ENCODE measurements at regions not wholly inside any gene's neighbourhood (a gene's known extent, or its start where the extent isn't known, plus 50 kb on each side); places are given as distances from the start of the nearest gene placed in this dataset.

DNA sequence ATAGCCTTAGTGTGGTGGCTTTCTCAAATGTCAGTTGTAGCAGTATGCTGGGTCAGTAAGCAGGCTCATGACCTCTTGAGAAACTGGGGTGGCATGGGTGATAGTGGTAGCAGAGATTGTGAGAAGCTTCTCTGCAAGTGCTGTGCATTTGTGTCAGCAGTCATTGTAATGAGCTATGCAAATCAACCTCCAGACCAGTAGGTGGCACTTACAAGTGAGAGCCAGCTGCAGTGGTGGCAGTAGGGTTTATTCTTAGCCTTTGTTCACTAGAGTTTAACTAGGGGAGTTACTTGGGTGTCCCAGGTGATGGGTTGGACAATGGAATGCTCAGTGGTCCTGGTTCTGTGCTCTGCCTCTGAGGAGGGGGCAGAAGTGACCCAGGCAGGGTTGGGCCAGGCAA, 818.7 kb downstream of the PCDH7 start:
- Histone ChIP-seq H3K4me3 (ENCODE audit: low read depth, low read length) (no peak overlapping the region), H3K36me3 (no peaks in the 10 kb centered on the region), H3K9me3 (no peaks in the 10 kb centered on the region), H3K27me3 (no peaks in the 10 kb centered on the region), H3K4me1 (no peaks in the 10 kb centered on the region)
- TF ChIP-seq, protein P1, sequence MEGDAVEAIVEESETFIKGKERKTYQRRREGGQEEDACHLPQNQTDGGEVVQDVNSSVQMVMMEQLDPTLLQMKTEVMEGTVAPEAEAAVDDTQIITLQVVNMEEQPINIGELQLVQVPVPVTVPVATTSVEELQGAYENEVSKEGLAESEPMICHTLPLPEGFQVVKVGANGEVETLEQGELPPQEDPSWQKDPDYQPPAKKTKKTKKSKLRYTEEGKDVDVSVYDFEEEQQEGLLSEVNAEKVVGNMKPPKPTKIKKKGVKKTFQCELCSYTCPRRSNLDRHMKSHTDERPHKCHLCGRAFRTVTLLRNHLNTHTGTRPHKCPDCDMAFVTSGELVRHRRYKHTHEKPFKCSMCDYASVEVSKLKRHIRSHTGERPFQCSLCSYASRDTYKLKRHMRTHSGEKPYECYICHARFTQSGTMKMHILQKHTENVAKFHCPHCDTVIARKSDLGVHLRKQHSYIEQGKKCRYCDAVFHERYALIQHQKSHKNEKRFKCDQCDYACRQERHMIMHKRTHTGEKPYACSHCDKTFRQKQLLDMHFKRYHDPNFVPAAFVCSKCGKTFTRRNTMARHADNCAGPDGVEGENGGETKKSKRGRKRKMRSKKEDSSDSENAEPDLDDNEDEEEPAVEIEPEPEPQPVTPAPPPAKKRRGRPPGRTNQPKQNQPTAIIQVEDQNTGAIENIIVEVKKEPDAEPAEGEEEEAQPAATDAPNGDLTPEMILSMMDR (IDR thresholded peaks at IDR 0.05; ENCODE audit: low read depth, low read length), result peak; percentile 30; the same call in 1 of the 2 replicates
- no peak for DNase-seq

DNA sequence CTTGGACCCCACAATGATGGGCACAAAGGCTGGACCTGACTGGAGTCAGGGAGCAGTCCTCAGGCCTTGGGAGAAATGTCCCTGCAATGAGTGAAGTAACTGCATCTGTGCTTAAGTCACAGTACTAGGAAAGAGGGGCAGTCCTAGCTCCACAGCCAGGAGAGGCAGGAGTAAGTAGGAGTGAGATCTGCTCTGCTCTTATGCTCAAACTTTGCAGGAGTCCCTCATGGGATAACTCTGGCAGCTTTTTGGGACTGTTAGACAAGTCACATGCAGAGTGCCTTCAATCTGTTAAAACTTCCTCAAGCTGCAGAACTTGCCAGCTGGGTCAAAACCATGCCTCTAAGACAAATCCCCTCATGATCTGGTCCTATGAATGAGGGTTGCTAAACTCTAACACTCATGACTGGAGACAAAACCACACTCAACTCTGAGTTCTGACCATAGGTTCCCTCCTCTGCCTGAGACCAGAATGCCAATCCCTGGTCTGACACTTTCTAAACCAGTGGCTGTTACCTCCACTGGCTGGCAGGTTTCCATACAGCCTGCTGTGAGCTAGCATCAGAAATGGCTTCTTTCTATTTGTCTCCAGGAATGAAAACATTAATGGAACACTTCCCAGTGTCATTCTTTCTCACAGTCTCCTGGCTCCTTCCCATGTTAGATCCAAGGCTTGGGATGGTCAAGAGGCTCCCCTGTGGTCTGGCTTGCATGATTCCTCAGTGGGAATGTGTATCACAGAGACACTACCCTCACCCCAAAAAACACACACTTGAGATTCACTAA, 819.3 kb downstream of the PCDH7 start:
- Histone ChIP-seq H3K4me3 (ENCODE audit: low read depth, low read length) (no peak overlapping the region), H3K4me1 (no peaks in the 10 kb centered on the region), H3K9me3 (no peaks in the 10 kb centered on the region), H3K36me3 (no peaks in the 10 kb centered on the region), H3K27me3 (no peaks in the 10 kb centered on the region)
- TF ChIP-seq, protein P1 (IDR thresholded peaks at IDR 0.05; ENCODE audit: low read depth, low read length), result no peak
- DNase-seq, result no peak

DNA sequence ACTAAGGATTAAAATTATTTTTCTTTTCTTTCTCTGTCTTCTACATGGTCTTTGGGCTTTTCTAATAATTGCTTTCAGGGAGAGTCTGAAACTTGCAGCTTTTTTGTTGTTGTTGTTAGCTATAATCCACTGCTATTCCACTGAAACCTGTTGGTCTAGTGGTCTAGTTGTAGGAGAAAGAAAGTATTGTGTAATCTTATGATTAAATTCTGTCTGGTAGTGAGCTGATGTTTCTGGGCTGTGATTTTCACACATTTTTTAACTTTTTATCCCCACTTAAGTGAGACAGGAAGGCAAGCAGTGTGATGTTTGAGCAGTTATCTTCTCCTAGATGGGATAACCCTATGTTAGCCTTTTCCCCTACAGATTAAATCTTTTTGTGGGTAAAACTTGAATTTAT, 825.2 kb downstream of the PCDH7 start:
- TF ChIP-seq, protein P1 (IDR thresholded peaks at IDR 0.05; ENCODE audit: low read depth, low read length), result no peak
- no peak for DNase-seq
- Histone ChIP-seq H3K9me3 (no peaks in the 10 kb centered on the region), H3K4me1 (no peaks in the 10 kb centered on the region), H3K4me3 (ENCODE audit: low read depth, low read length) (no peak overlapping the region), H3K36me3 (no peaks in the 10 kb centered on the region), H3K27me3 (no peaks in the 10 kb centered on the region)

DNA sequence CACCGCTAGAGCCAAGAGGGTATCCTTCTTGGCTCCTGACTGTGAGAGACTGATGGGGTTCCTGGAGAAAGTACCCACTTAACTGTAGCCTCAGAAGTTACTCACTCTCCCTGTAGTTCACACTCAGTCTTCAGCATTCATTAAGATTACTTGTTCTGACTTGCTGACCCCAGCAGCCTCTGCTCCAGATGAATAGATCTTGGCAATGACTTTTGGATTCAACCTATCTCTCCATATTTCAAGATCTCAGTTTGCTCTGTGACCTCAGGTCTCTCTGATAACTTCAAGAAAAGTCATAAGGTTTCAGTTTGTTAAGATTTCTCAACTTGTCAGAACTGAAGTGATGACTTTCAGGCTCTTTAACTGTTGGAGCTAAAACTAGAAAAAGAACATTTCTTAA, 825.6 kb downstream of the PCDH7 start:
- H3K27me3 ChIP-seq, result no peaks in the 10 kb centered on the region
- H3K36me3 ChIP-seq, result no peaks in the 10 kb centered on the region
- no peak overlapping the region for H3K4me3 ChIP-seq (ENCODE audit: low read depth, low read length)
- H3K9me3 ChIP-seq, result no peaks in the 10 kb centered on the region
- DNase-seq, result no peak
- no peaks in the 10 kb centered on the region for H3K4me1 ChIP-seq
- TF ChIP-seq, protein P1 (IDR thresholded peaks at IDR 0.05; ENCODE audit: low read depth, low read length), result no peak

DNA sequence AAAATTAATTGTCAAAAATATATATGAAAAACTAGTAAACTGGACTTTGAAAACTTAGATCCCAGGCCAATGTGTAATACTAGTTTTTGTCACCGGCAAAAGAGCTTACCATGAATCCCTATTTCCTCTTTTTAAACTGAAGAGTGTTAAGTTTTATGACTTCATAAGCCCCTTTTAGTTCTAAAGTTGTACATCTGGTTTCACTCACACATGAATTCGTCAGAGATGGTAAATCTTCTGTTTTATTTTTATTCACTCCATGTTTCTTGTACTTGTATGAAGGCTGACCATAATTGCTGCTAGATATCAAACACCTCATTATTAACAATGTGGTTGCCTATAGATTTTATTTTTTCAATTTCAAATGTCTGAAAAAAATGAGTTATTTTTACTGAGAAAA, 827.9 kb downstream of the PCDH7 start:
- H3K9me3 ChIP-seq, result no peaks in the 10 kb centered on the region
- H3K4me1 ChIP-seq, result no peaks in the 10 kb centered on the region
- H3K36me3 ChIP-seq, result no peaks in the 10 kb centered on the region
- TF ChIP-seq, protein P1 (IDR thresholded peaks at IDR 0.05; ENCODE audit: low read depth, low read length), result no peak
- DNase-seq, result no peak
- no peak overlapping the region for H3K4me3 ChIP-seq (ENCODE audit: low read depth, low read length)
- H3K27me3 ChIP-seq, result no peaks in the 10 kb centered on the region

DNA sequence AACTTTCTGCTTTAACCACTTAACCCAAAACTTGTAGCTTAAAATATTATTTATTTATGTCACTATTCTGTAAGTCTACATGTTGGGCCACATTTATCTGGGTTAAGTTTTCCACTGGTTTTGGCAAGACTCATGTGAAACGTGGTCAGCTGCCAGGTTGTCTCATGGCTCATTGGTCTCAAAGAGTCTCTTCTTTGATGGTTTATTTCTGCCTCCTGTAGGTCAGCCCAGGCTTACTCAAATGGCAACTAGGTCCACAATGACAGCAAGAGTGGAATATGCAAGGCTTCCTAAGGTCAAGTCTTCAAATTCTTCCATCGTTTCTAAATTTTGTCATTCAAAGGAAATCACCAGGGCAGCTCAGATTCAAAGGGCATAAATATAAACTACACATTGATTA, 828.7 kb downstream of the PCDH7 start:
- Histone ChIP-seq H3K4me1 (no peaks in the 10 kb centered on the region), H3K27me3 (no peaks in the 10 kb centered on the region), H3K4me3 (ENCODE audit: low read depth, low read length) (no peak overlapping the region), H3K36me3 (no peaks in the 10 kb centered on the region), H3K9me3 (no peaks in the 10 kb centered on the region)
- DNase-seq, result no peak
- TF ChIP-seq, protein P1 (IDR thresholded peaks at IDR 0.05; ENCODE audit: low read depth, low read length), result no peak

All from BE2C (cell line).